GM21447 (cell line): ENCODE measurements at regions not wholly inside any gene's neighbourhood (a gene's known extent, or its start where the extent isn't known, plus 50 kb on each side); places are given as distances from the start of the nearest gene placed in this dataset.
"Not testable (repeated sequence)": the region's sequence is repeated elsewhere in the genome, so short reads cannot be mapped to it uniquely, and the experiment has no call there.

Experiments used
- ATAC-seq: cut with Tn5 transposase; IDR thresholded peaks from one replicate; pipeline ENCODE4 v1.9.1; 2021; ENCODE audit not compliant: unreplicated experiment

- ATAC-seq, result no peak
These were observed 143.8 kb upstream of the LAMA2 start for GRCh38 chr6:128739112-128739511.

GRCh38 chr6:128738112-128738511, 144.8 kb upstream of the LAMA2 start:
- peak; percentile 73 for ATAC-seq

GRCh38 chr6:128736780-128737179, 146.2 kb upstream of the LAMA2 start:
- ATAC-seq, result no peak

GRCh38 chr6:128731249-128732165, 151.4 kb upstream of the LAMA2 start:
- no peak for ATAC-seq

- no peak for ATAC-seq
These were observed 155.4 kb upstream of the LAMA2 start for GRCh38 chr6:128727500-128727899.

- peak; percentile 65 for ATAC-seq
These were observed 157.4 kb upstream of the LAMA2 start for GRCh38 chr6:128725271-128726233.

GRCh38 chr6:128724738-128725137, 158.2 kb upstream of the LAMA2 start:
- ATAC-seq, result no peak

GRCh38 chr6:128723667-128724066, 159.3 kb upstream of the LAMA2 start:
- no peak for ATAC-seq

GRCh38 chr6:128720891-128721290, 162.0 kb upstream of the LAMA2 start:
- ATAC-seq, result no peak

- no peak for ATAC-seq
These were observed 163.2 kb upstream of the LAMA2 start for GRCh38 chr6:128719786-128720185.

GRCh38 chr6:128713461-128713860, 169.5 kb upstream of the LAMA2 start:
- no peak for ATAC-seq

GRCh38 chr6:128712898-128713297, 170.0 kb upstream of the LAMA2 start:
- ATAC-seq, result no peak

GRCh38 chr6:128711149-128711548, 171.8 kb upstream of the LAMA2 start:
- no peak for ATAC-seq

GRCh38 chr6:128710315-128710714, 172.6 kb upstream of the LAMA2 start:
- ATAC-seq, result no peak

GRCh38 chr6:128704601-128705000, 178.3 kb upstream of the LAMA2 start:
- no peak for ATAC-seq

GRCh38 chr6:128703794-128704193, 179.1 kb upstream of the LAMA2 start:
- ATAC-seq, result not testable (repeated sequence)

- no peak for ATAC-seq
These were observed 176.6 kb upstream of the PTPRK start for GRCh38 chr6:128696691-128697689.

GRCh38 chr6:128694303-128695009, 174.1 kb upstream of the PTPRK start:
- peak; percentile 91 for ATAC-seq

- ATAC-seq, result no peak
These were observed 169.7 kb upstream of the PTPRK start for GRCh38 chr6:128690063-128690462.

- peak; percentile 55 for ATAC-seq
These were observed 165.7 kb upstream of the PTPRK start for GRCh38 chr6:128686084-128686483.
